C4-2B (cell line): ENCODE measurements at regions not wholly inside any gene's neighbourhood (a gene's known extent, or its start where the extent isn't known, plus 50 kb on each side); places are given as distances from the start of the nearest gene placed in this dataset.

Experiments
- H3K27ac ChIP-seq: fragments of 450-650 bp; 2 replicates; pipeline ENCODE4 v1.5.1; 2017
- ZFX ChIP-seq: fragments of 450-650 bp; IDR thresholded peaks from 2 replicates; pipeline ENCODE4 v1.6.1; 2017
- TF ChIP-seq, protein P1 (sequence below): fragments of 450-650 bp; conservative IDR thresholded peaks from 2 replicates; pipeline ENCODE4 v1.5.1; 2017; ENCODE audit warnings: mild to moderate bottlenecking

- TF ChIP-seq, protein P1, sequence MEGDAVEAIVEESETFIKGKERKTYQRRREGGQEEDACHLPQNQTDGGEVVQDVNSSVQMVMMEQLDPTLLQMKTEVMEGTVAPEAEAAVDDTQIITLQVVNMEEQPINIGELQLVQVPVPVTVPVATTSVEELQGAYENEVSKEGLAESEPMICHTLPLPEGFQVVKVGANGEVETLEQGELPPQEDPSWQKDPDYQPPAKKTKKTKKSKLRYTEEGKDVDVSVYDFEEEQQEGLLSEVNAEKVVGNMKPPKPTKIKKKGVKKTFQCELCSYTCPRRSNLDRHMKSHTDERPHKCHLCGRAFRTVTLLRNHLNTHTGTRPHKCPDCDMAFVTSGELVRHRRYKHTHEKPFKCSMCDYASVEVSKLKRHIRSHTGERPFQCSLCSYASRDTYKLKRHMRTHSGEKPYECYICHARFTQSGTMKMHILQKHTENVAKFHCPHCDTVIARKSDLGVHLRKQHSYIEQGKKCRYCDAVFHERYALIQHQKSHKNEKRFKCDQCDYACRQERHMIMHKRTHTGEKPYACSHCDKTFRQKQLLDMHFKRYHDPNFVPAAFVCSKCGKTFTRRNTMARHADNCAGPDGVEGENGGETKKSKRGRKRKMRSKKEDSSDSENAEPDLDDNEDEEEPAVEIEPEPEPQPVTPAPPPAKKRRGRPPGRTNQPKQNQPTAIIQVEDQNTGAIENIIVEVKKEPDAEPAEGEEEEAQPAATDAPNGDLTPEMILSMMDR: no peak
- no peak for TF ChIP-seq ZFX
- H3K27ac ChIP-seq: no peak overlapping the region
These were observed 63.3 kb upstream of the GAS1 start for GRCh38 chr9:87010626-87011025.

DNA sequence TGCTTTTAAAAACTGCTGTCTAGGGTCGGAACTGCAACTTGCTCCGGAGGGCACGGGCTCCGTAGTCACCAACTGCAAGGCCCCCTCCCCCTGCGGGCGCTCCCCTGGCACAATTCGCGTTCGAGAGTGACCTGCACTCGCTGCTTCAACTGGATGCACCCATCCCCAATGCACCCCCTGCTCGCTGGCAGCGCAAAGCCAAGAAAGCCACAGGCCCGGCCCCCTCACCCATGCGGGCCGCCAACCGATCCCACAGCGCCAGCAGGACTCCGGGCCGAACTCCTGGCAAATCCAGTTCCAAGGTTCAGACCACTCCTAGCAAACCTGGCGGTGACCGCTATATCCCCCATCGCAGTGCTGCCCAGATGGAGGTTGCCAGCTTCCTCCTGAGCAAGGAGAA is 64.2 kb upstream of the GAS1 start:
- no peak overlapping the region for H3K27ac ChIP-seq
- TF ChIP-seq, protein P1: no peak
- no peak for TF ChIP-seq ZFX

GRCh38 chr9:87013490-87013889 is 66.2 kb upstream of the GAS1 start:
- H3K27ac ChIP-seq: no peak overlapping the region
- TF ChIP-seq, protein P1: no peak
- TF ChIP-seq ZFX: no peak

- TF ChIP-seq, protein P1: no peak
- no peak for TF ChIP-seq ZFX
- H3K27ac ChIP-seq: no peak overlapping the region
These were observed 67.1 kb upstream of the GAS1 start for GRCh38 chr9:87014436-87014835.

DNA sequence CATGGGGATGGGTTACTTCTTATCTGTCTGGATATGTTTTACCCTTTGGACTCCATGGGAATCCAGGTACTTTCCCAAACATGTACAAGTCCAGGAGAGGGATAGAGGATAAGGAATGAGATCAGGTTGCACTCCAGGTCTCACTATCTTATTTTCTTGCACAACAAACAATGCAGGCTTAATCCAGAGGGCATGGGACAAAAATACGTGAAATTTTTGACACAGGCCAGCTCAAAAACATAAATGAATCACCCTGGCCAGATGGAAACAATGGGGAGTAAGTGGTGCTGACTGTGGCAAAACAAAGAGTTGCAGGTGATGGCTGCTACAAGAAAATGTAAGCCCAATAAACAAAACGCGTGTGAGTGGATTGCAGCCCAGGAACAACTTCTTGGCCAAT is 69.4 kb upstream of the GAS1 start:
- TF ChIP-seq, protein P1: no peak
- no peak for TF ChIP-seq ZFX
- no peak overlapping the region for H3K27ac ChIP-seq

GRCh38 chr9:87020169-87020950 is 73.1 kb upstream of the GAS1 start:
- no peak overlapping the region for H3K27ac ChIP-seq
- TF ChIP-seq, protein P1: no peak
- TF ChIP-seq ZFX: no peak

GRCh38 chr9:87022178-87022577 is 74.9 kb upstream of the GAS1 start:
- TF ChIP-seq, protein P1: no peak
- no peak for TF ChIP-seq ZFX
- no peak overlapping the region for H3K27ac ChIP-seq
